GM12865 (cell line): ENCODE measurements at regions not wholly inside any gene's neighbourhood (a gene's known extent, or its start where the extent isn't known, plus 50 kb on each side); places are given as distances from the start of the nearest gene placed in this dataset.

Source experiments
- DNase-seq: peaks from one replicate; pipeline ENCODE4 v3.0.0; 2010; ENCODE audit warnings: low read depth
- H3K4me3 ChIP-seq: 2 replicates; pipeline ENCODE4 v1.5.1; 2011; ENCODE audit warnings: mild to moderate bottlenecking, low read depth, low read length, control low read depth
- TF ChIP-seq, protein P1 (sequence below): IDR thresholded peaks from 2 replicates; pipeline ENCODE4 v1.5.1; 2011; ENCODE audit warnings: low read length, control low read depth, low read depth, inconsistent platforms; ENCODE audit not compliant: insufficient read depth; ENCODE audit errors: missing control alignments

DNA sequence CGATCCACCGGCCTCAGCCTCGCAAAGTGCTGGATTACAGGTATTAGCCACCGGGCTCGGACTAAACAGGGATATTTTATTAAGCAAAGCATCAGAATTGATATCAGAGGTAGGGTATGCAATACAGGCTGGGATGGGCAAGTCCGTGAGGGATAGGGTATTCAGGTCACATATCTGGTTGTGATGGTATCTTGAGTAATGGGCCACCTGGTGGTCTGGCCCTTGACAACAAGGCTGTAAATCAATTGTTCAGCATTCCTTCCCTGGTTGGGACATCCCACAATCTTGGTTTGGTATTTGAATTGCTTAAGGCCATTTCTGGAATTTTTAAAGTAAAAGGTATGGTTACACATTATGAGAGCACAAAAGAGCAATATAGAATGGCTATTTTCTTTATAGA is 1588.0 kb downstream of the SLITRK1 start:
- H3K4me3 ChIP-seq = no peak overlapping the region
- DNase-seq = no peak
- TF ChIP-seq, protein P1, sequence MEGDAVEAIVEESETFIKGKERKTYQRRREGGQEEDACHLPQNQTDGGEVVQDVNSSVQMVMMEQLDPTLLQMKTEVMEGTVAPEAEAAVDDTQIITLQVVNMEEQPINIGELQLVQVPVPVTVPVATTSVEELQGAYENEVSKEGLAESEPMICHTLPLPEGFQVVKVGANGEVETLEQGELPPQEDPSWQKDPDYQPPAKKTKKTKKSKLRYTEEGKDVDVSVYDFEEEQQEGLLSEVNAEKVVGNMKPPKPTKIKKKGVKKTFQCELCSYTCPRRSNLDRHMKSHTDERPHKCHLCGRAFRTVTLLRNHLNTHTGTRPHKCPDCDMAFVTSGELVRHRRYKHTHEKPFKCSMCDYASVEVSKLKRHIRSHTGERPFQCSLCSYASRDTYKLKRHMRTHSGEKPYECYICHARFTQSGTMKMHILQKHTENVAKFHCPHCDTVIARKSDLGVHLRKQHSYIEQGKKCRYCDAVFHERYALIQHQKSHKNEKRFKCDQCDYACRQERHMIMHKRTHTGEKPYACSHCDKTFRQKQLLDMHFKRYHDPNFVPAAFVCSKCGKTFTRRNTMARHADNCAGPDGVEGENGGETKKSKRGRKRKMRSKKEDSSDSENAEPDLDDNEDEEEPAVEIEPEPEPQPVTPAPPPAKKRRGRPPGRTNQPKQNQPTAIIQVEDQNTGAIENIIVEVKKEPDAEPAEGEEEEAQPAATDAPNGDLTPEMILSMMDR = no peak

DNA sequence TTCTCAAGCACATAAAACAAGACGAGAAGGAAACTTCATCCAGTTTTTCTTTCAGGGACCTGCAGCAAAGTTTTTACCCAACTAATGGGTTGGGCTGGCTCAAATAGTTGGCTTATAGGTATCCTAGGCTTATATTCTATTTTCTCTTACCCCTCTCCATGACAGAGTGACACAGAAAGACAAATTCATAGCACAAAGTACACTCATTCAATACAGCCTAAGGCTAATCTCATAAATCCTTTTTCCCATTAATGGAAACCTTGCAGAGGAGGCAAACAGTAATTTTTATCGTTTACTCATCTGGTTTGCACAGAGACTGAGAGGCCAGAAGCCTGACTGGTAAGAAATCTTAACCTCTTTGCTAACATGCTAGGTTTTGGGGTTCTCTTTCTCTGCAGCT is 1589.9 kb downstream of the SLITRK1 start:
- no peak for DNase-seq
- TF ChIP-seq, protein P1 = no peak
- no peak overlapping the region for H3K4me3 ChIP-seq

DNA sequence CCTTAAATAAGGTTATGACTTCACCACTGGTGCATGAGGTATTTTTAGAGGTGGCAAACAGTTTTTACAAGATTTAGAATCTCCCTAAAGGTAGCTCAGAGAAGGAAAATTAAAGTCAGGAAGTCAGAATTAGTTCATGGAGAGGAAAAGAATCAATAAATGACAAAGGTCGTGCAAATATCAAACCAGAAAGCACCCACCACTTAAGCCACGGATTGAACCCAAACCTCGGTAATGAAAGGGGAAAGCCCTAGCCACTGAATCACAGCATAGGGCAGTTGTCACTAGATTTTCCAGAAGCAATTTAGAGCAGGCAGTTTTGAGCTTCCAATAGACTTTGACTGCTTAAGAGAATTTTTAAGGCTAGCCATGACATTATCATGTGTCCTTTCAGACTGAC is 1590.4 kb downstream of the SLITRK1 start:
- no peak for DNase-seq
- H3K4me3 ChIP-seq = no peak overlapping the region
- TF ChIP-seq, protein P1 = no peak

DNA sequence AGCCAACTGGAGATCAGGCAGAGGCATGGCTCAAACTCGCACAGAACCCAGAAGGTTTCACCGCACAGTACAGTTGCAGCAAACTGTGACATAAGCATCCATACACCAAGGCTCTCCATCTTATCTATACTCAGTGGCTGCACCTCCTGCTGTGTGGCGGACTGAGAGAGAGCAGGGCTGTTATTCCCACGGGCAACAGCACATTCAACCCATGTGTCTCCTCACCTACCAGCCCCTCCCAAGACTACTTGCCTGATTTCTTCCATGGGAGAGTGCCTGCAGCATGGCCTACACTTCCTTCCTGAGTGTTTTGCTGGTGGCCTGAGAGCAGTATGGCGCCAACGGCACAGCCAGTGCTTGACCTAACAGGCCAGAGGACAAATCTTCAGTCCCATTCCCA is 1606.6 kb downstream of the SLITRK1 start:
- TF ChIP-seq, protein P1 = no peak
- DNase-seq = no peak
- H3K4me3 ChIP-seq = no peak overlapping the region

DNA sequence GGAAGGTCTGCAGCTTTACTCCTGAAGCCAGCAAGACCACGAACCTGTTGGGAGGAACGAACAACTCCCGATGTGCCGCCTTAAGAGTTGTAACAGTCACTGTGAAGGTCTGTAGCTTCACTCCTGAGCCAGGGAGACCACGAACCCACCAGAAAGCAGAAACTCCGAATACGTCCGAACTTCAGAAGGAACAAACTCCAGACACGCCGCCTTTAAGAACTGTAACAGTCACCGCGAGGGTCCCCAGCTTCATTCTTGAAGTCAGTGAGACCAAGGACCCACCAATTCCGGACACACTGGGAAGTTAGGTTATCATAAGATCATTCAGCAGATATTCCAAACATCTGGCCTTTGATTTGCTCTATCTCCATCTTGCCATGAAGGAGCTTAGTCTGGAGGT is 1623.0 kb downstream of the SLITRK1 start:
- no peak for DNase-seq
- H3K4me3 ChIP-seq = no peak overlapping the region
- TF ChIP-seq, protein P1 = no peak

DNA sequence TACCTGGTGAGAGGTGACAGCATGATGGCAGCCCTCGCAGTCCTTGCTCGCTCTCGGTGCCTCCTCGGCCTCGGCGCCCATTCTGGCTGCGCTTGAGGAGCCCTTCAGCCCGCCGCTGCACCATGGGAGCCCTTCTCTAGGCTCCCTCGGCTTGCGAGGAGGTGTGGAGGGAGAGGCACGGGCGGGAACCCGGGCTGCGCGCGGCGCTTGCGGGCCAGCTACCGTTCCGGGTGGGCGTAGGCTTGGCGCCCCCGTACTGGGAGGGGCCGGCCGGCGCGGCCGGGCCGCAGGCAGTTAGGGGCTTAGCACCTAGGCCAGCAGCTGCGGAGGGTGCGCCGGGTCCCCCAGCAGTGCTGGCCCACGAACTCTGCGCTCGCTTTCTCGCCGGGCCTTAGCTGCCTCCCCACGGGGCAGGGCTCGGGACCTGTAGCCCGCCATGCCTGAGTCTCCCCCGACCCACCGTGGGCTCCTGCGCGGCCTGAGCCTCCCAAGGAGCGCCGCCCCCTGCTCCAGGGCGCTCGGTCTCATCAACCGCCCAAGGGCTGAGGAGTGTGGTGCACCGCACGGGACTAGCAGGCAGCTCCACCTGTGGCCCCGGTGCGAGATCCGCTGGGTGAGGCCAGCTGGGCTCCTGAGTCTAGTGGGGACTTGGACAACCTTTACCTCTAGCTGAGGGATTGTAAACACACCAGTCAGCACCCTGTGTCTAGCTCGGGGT is 1624.3 kb downstream of the SLITRK1 start:
- DNase-seq = no peak
- no peak overlapping the region for H3K4me3 ChIP-seq
- TF ChIP-seq, protein P1 = no peak

DNA sequence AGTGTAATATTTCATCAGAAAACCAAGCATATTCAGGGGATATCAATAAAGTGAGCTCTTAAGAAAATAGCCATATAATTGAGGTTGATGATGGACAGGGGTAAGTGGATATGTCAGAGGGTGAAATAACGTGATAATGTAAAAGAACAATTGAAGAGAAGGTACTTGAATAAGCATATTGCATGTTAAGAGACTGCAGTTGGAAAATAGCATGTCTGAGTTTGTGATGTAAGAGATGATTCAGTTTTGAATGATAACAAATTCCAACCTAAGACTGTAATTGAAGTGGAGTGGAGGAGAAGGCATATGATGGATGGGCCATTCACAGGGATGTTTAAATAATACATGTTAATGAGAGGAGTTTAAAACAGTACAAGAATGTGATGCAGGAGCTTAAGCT is 1633.5 kb downstream of the SLITRK1 start:
- DNase-seq = no peak
- H3K4me3 ChIP-seq = no peak overlapping the region

More for the DNA sequence above, 1633.5 kb downstream of the SLITRK1 start:
- TF ChIP-seq, protein P1 = no peak
